HG03039 (cell line): ENCODE measurements at regions not wholly inside any gene's neighbourhood (a gene's known extent, or its start where the extent isn't known, plus 50 kb on each side); places are given as distances from the start of the nearest gene placed in this dataset.
"Not testable (repeated sequence)": the region's sequence is repeated elsewhere in the genome, so short reads cannot be mapped to it uniquely, and the experiment has no call there.

Experiments
- ATAC-seq: cut with Tn5 transposase; IDR thresholded peaks from one replicate; pipeline ENCODE4 v1.9.1; 2021; ENCODE audit warnings: mild to moderate bottlenecking, moderate library complexity; ENCODE audit not compliant: unreplicated experiment

GRCh38 chr15:95663156-95664100 lies 667.1 kb upstream of the NR2F2 start:
- ATAC-seq, result no peak

DNA sequence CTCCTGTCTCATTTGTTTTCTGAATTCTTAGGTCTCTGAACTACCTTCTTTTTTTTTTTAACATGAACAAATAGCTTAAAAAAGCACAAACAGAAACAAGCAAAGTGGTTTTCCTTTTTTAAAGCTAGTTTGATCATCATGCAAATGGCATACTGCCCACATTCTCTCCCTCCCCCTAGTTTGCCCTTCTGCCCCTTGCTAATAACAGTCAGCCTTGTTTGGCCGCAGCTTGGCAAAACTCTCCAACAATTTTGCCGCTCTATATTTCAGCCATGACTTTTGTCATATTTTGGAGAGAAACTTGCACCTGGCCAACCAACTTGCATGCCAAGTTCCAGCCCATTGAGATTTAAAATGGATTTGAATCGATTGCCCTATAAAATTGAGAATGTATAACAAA lies 666.0 kb upstream of the NR2F2 start:
- ATAC-seq, result no peak

DNA sequence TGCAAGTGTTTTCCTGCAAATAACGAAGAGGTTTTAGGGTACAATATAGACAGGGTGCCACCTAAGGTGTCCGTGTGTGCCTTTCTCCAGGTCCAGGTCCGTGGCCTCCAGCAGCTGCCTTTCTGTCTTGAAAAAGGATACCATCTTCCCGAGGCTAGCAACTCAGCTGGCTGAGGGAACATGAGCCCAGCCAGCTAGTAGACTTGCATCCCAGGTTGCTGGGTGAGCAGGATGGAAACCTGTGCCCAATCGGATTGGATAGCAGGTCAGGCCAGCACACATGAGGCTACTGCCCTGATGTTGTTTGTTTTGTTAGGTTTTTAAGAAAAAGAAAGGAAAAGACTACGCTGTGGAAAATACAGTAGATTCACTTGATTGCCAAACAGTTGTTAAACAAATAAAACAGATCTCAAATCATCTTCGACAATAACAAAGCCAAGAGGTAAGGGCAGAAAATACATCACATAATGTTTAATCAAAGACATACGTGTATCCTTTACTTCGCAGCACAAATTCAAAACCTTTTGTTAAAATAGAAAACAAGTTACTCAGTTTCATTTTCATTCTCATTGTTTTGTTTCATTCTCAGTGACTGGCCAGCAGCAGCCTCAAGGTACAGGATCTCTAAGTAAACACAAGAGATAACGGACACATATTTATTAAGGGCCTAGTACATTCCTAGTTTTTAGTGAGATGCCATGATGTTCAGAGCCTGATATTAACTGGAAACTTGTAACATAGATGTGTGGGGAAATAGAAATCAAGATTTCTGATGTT lies 661.2 kb upstream of the NR2F2 start:
- no peak for ATAC-seq

DNA sequence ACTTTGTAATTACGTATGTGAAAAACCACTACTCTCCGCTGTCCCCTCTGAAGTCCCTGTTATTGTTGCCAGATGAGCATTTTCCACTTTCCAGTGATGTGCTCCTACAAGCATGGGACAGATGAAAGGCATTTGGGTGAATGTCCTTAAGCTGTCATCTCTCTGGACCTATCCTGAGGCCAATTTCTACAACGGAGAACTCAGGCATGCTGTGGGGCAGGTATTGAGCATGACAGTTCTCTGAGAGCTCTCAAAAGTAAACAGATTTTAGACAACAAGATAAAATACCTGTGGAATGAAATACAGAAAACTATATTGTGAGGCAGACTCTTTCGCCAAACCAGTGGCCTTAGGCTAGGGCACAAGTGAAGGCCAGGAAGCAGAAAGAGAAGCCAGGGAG lies 656.5 kb upstream of the NR2F2 start:
- no peak for ATAC-seq

DNA sequence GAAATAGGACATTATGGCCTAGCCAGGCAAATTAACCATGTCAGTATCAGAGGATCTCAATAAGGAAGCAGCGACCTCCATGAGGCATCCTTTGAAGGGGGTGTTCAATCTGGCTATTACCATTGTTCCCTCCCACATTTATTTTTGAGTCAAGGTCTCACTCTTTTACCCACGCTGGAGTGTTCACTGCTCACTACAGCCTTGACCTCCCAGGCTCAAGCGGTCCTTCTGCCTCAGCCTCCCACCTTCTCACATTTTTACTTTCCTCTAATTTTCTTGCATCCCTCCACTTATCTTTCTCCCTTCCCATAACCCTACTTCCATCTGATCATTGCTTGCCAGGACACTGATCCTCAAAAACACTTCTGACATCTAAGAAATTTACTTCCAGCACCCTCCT lies 654.0 kb upstream of the NR2F2 start:
- ATAC-seq, result no peak

DNA sequence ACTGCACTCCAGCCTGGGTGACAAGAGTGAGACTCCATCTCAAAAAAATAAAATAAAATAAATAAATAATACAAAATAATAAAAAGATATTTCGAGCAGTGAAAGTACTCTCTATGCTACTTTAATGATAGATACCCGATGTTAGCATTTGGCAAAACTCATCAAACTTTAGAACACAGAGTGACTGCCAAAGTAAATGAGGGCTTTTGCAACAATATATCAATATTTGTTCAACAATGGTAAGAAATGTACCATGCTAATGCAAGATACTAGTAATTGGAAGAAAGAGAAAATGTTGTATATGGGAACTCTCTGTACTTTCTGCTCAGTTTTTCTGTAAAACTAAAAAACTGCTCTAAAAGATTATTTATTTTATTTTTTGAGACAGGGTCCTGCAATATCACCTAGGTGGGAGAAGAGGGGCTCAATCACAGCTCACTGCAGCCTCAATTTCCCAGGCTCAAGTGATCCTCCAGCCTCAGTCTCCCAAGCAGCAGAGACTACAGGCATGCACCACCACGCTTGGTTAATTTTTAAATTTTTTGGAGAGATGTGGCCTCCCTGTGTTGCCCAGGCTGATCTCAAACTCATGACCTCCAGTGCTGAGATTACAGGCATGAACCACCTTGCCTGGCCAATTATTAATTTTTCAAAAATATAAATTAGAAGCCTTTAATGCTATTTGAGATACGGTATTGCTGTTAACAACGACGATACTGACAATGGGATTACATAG lies 650.5 kb upstream of the NR2F2 start:
- ATAC-seq, result no peak

GRCh38 chr15:95680728-95681127 lies 649.8 kb upstream of the NR2F2 start:
- ATAC-seq, result no peak

DNA sequence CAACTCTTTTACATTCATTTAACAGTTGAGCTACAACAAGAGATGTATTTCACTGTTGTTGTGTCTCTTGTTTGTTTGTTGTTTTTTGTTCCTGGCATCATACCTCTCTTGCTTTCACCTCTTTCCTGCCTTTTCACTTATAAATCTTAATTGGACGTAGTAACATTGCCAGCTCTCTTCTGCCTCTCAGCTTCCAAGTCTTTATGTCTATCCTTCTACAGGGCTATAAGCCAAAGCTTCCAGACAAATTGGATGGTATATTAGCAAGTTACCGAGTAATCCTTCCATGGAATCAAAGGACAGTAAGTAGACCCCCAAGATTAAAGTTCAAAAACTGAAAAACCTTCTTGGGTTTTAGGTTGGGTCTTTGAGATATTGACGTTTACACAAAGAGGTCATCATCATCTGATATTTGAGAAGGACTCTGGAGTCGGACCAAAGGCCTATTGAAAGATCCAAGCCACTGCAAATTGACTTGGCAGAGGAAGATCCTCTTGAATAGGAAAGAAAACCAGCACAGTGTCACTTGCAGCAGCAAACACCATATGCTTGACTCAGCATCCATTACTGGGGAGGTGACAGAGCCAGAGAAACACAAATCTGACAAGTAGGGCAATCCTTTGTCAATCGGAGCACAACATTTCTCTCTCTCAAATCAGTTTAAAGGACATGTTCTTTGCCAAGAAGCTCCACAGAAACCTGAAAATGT lies 648.5 kb upstream of the NR2F2 start:
- no peak for ATAC-seq

- ATAC-seq, result no peak
Observed at GRCh38 chr15:95684126-95684525, 646.4 kb upstream of the NR2F2 start.

GRCh38 chr15:95684693-95685115 lies 645.8 kb upstream of the NR2F2 start:
- ATAC-seq, result no peak

- ATAC-seq, result no peak
Observed at GRCh38 chr15:95687061-95687460, 643.4 kb upstream of the NR2F2 start.

- no peak for ATAC-seq
Observed at GRCh38 chr15:95687686-95688085, 642.8 kb upstream of the NR2F2 start.

GRCh38 chr15:95690631-95691340 lies 639.7 kb upstream of the NR2F2 start:
- no peak for ATAC-seq

GRCh38 chr15:95693917-95694316 lies 636.6 kb upstream of the NR2F2 start:
- no peak for ATAC-seq

- no peak for ATAC-seq
Observed at GRCh38 chr15:95698230-95698629, 632.3 kb upstream of the NR2F2 start.

DNA sequence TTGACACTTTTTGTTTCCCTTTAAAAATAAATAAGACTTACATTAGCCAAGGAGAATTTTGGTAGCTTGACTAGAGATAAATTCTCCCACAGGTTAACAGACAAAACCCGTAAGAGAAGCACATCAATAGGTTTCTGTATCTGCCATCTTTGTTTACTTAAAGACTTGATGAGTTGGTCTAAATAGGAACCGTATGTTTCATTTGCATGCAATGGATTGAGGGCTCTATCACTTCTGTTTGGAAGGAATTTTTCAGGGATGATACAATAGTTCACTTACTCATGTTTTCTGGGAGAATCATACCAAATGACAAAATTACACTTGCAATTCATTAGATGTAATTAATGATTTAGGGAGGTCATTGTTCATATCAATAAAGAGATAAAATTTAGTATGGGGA lies 631.5 kb upstream of the NR2F2 start:
- ATAC-seq, result no peak

DNA sequence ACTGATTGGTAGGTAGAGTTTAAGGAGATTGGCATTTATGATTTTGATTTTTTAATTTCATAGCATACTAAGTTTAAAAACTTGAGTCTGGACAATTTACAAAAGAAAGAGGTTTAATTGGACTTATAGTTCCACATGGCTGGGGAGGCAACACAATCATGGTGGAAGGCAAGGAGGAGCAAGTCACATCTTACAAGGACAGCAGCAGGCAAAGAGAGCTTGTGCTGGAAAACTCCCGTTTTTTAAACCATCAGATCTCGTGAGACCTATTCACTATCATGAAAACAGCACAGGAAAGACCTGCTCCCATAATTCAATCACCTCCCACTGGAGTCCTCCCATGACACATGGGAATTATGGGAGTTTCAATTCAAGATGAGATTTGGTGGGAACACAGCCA lies 630.9 kb upstream of the NR2F2 start:
- no peak for ATAC-seq

DNA sequence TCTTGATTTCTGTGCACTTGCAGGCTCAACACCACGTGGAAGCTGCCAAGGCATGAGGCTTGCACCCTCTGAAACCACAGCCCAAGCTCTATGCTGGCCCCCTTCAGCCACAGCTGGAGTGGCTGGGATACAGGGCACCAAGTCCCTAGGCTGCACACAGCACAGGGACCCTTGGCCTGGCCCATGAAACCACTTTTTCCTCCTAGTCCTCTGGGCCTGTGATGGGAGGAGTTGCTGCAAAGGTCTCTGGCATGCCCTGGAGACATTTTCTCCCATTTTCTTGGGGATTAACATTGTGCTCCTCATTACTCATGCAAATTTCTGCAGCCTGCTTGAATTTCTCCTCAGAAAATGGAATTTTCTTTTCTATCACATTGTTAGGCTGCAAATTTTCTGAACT lies 629.8 kb upstream of the NR2F2 start:
- ATAC-seq, result not testable (repeated sequence)

GRCh38 chr15:95701410-95701809 lies 629.1 kb upstream of the NR2F2 start:
- no peak for ATAC-seq
